NB4 (cell line): ENCODE measurements at regions not wholly inside any gene's neighbourhood (a gene's known extent, or its start where the extent isn't known, plus 50 kb on each side); places are given as distances from the start of the nearest gene placed in this dataset.

ENCODE experiments used
- DNase-seq: peaks from one replicate; pipeline ENCODE4 v3.0.0; 2010; ENCODE audit warnings: low read depth
- H3K4me3 ChIP-seq: one replicate; pipeline ENCODE4 v1.5.1; 2011; ENCODE audit warnings: mild to moderate bottlenecking, low read depth, low read length, moderate library complexity
- MYC ChIP-seq: IDR thresholded peaks from 2 replicates; pipeline ENCODE4 v1.6.1; 2011; ENCODE audit warnings: low read depth, low read length
- POLR2A ChIP-seq: IDR thresholded peaks from 2 replicates; pipeline ENCODE4 v1.6.1; 2011; ENCODE audit warnings: mild to moderate bottlenecking; ENCODE audit not compliant: insufficient read length; ENCODE audit errors: extremely low read depth
- TF ChIP-seq, protein P1 (sequence below): IDR thresholded peaks from 2 replicates; pipeline ENCODE4 v1.6.1; 2011; ENCODE audit warnings: low read depth, low read length
- TF ChIP-seq, protein P2 (sequence below): IDR thresholded peaks from one replicate; pipeline ENCODE4 v1.5.1; 2012; ENCODE audit warnings: low read depth, low read length

DNA sequence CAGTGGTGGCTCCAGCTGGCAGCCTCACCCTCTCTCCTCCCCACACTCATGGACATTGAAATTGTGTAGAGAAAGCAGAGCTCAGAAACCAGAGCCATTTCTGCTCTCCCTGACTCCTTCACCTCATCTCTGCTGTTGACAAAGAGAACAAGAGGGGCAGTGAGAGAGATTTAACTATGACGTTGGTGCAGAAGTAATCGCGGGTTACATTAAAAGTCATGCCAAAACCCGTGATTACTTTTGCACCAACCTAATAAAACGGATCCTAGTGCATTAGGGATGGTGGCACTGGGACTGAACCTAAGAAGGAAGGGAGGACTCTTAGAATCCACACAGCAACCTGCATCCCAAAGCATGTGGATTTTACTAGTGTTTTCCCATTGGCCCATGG, 113.3 kb upstream of the CDC42EP3 start:
- DNase-seq = no peak
- no peak for TF ChIP-seq POLR2A
- TF ChIP-seq, protein P1, sequence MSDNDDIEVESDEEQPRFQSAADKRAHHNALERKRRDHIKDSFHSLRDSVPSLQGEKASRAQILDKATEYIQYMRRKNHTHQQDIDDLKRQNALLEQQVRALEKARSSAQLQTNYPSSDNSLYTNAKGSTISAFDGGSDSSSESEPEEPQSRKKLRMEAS = no peak
- TF ChIP-seq MYC = no peak
- TF ChIP-seq, protein P2, sequence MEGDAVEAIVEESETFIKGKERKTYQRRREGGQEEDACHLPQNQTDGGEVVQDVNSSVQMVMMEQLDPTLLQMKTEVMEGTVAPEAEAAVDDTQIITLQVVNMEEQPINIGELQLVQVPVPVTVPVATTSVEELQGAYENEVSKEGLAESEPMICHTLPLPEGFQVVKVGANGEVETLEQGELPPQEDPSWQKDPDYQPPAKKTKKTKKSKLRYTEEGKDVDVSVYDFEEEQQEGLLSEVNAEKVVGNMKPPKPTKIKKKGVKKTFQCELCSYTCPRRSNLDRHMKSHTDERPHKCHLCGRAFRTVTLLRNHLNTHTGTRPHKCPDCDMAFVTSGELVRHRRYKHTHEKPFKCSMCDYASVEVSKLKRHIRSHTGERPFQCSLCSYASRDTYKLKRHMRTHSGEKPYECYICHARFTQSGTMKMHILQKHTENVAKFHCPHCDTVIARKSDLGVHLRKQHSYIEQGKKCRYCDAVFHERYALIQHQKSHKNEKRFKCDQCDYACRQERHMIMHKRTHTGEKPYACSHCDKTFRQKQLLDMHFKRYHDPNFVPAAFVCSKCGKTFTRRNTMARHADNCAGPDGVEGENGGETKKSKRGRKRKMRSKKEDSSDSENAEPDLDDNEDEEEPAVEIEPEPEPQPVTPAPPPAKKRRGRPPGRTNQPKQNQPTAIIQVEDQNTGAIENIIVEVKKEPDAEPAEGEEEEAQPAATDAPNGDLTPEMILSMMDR = no peak
- no peak overlapping the region for H3K4me3 ChIP-seq

DNA sequence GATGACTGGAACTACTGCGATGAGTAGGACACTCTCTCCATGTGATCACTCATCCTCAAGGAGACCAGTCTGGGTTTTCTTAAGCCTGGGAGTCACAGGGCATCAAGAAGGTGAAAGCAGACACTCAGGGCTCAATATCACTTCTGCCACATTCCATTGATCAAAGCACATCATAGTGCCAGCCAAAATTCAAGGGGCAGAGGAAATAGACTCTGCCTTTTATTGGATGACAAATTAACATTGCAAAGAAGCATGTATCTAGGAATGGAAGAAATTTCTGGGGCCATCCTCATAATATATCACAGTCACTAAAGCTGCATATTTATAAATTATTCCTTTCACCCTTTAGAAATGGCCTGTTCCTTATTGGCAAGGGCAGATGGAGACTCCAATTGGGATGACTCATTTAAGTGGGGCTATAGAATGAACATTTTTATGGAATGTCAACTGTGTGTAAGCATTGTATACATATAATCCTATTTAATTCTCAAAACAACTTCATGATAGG, 114.8 kb upstream of the CDC42EP3 start:
- DNase-seq = no peak
- TF ChIP-seq POLR2A = no peak
- TF ChIP-seq, protein P2 = no peak
- TF ChIP-seq, protein P1 = no peak
- TF ChIP-seq MYC = no peak
- H3K4me3 ChIP-seq = no peak overlapping the region

DNA sequence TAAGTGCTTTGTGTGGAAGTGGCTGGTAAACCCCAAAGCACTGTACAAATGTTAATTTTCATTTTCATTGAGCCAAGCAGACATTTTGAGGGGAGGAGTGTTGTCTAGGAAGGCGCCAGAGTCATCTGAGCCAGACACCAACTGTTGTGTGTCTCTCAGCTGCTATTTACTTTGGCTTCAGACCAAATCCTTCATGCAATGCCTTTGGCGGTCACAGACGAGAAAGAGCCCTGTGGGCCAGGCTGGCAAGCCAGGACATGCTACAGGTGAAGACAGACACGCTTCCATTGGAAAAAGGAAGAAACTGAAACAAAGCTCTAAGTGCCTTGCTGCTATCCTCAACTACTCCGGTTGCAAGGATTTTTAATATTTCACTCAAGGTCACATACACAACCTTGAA, 115.4 kb upstream of the CDC42EP3 start:
- no peak overlapping the region for H3K4me3 ChIP-seq
- DNase-seq = no peak
- TF ChIP-seq, protein P1 = no peak
- TF ChIP-seq, protein P2 = no peak
- TF ChIP-seq POLR2A = no peak
- no peak for TF ChIP-seq MYC

DNA sequence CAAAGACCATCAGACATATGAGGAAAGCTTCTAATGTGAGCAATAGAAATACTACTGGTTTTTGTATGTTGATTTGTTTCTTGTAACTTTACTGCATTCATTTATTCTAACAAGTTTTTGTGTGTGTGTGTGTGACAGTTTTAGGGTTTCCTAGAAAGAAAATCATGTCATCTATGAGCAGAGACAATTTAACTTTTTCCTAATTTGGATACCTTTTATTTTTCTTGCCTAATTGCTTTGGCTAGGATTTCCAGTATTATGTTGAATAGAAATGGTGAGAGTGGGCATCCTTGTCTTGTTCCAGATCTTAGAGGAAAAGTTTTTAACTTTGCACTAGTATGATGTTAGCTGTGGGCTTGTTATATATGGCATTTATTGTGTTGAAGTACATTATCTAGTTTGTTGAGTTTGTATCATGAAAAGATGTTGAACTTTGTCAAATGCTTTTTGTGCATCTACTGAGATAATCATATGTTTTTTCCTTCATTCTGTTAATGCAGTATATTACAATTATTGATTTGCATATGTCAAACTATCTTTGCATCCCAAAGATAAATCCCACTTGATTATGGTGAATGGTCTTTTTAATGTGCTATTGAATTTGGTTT, 117.3 kb upstream of the CDC42EP3 start:
- no peak overlapping the region for H3K4me3 ChIP-seq
- TF ChIP-seq, protein P2 = no peak
- TF ChIP-seq MYC (no peak), POLR2A (no peak)
- TF ChIP-seq, protein P1 = no peak
- DNase-seq = no peak

DNA sequence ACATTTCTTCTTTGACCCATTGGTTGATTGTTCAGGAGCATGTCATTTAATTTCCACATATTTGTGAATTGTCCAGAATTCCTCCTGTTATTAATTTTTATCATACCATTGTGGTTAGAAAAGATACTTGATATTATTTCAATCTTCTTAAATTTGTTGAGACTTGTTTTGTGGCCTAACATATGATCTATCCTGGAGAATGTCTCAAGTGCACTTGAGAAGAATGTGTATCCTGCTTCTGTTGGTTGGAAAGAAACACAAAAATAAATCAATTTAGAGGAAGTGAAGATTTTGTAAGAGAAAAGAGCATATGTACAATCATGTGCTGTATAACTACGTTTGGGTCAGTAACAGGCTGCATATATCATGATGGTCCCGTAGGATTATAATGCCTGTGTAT, 118.6 kb upstream of the CDC42EP3 start:
- TF ChIP-seq POLR2A (no peak), MYC (no peak)
- TF ChIP-seq, protein P2 = no peak
- TF ChIP-seq, protein P1 = no peak
- DNase-seq = no peak
- H3K4me3 ChIP-seq = no peak overlapping the region
